Thoracic aorta (tissue), 2 donors: ENCODE measurements at regions not wholly inside any gene's neighbourhood (a gene's known extent, or its start where the extent isn't known, plus 50 kb on each side); places are given as distances from the start of the nearest gene placed in this dataset.

ENCODE experiments used
- ATAC-seq: fragments of 150-250 bp; one replicate; pipeline ENCODE4 v1.8.0; 2017; ENCODE audit warnings: low read depth; ENCODE audit not compliant: insufficient number of reproducible peaks, low FRiP score
- DNase-seq: peaks from one replicate; pipeline ENCODE4 v3.0.0-alpha.2; 2020; ENCODE audit warnings: low spot score
- H3K27ac ChIP-seq, 2 donors: fragments of 200-600 bp; sonication (generic); 1 replicate in 1 of 2; 2 replicates in 1 of 2; pipeline ENCODE4 v1.5.1; 2016; ENCODE audit warnings: mild to moderate bottlenecking in 2 of 2, moderate library complexity in 2 of 2
- H3K27me3 ChIP-seq: fragments of 200-600 bp; sonication (generic); replicated peaks from 2 replicates; pipeline ENCODE4 v1.6.0; 2016; ENCODE audit warnings: mild to moderate bottlenecking; ENCODE audit not compliant: insufficient read depth
- H3K36me3 ChIP-seq: fragments of 200-600 bp; sonication (generic); one replicate; pipeline ENCODE4 v1.5.1; 2016
- H3K4me1 ChIP-seq, 2 donors: fragments of 200-600 bp; sonication (generic); 1 replicate in 1 of 2; 2 replicates in 1 of 2; pipeline versions ENCODE4 v1.5.1 to v1.6.0; 2016; ENCODE audit warnings: low read depth in 2 of 2, mild to moderate bottlenecking in 1 of 2; ENCODE audit not compliant: control insufficient read depth in 1 of 2
- H3K4me3 ChIP-seq: fragments of 200-600 bp; sonication (generic); 2 replicates; pipeline ENCODE4 v1.5.1; 2016; ENCODE audit warnings: mild to moderate bottlenecking
- H3K9me3 ChIP-seq: fragments of 200-600 bp; sonication (generic); 2 replicates; pipeline ENCODE4 v1.5.1; 2016
- CTCF ChIP-seq: fragments of 200-600 bp; sonication (generic); IDR thresholded peaks from one replicate; pipeline ENCODE4 v1.5.1; 2019; ENCODE audit warnings: antibody characterized with exemption

- no peaks in the 10 kb centered on the region for H3K4me1 ChIP-seq
- TF ChIP-seq CTCF = no peak
- no peaks in the 10 kb centered on the region for H3K36me3 ChIP-seq
- H3K4me3 ChIP-seq = no peak overlapping the region
- H3K9me3 ChIP-seq = no peaks in the 10 kb centered on the region
- no peak for DNase-seq
- no peak overlapping the region for H3K27ac ChIP-seq
- ATAC-seq = no peak
- H3K27me3 ChIP-seq = no peaks in the 10 kb centered on the region
Observed at GRCh38 chr20:59428441-59429205, 128.2 kb downstream of the EDN3 start.

- Histone ChIP-seq H3K4me1 (no peaks in the 10 kb centered on the region), H3K27me3 (no peaks in the 10 kb centered on the region), H3K36me3 (no peaks in the 10 kb centered on the region), H3K4me3 (peak overlapping the region; percentile 31), H3K27ac (no peak overlapping the region), H3K9me3 (no peaks in the 10 kb centered on the region)
- no peak for ATAC-seq
- DNase-seq = no peak
- TF ChIP-seq CTCF = no peak
Observed at GRCh38 chr20:59429396-59429795, 129.0 kb downstream of the EDN3 start.

GRCh38 chr20:59431014-59431413, 130.6 kb downstream of the EDN3 start:
- Histone ChIP-seq H3K4me3 (no peak overlapping the region), H3K4me1 (no peaks in the 10 kb centered on the region), H3K27ac (no peak overlapping the region), H3K36me3 (no peaks in the 10 kb centered on the region), H3K27me3 (no peaks in the 10 kb centered on the region), H3K9me3 (no peaks in the 10 kb centered on the region)
- no peak for DNase-seq
- ATAC-seq = no peak
- no peak for TF ChIP-seq CTCF

GRCh38 chr20:59434960-59435359, 134.5 kb downstream of the EDN3 start:
- no peak for DNase-seq
- no peaks in the 10 kb centered on the region for H3K4me1 ChIP-seq
- H3K27me3 ChIP-seq = no peaks in the 10 kb centered on the region
- ATAC-seq = no peak
- TF ChIP-seq CTCF = no peak
- no peaks in the 10 kb centered on the region for H3K9me3 ChIP-seq
- no peak overlapping the region for H3K4me3 ChIP-seq
- H3K27ac ChIP-seq = no peak overlapping the region
- H3K36me3 ChIP-seq = no peaks in the 10 kb centered on the region

GRCh38 chr20:59435518-59435917, 135.1 kb downstream of the EDN3 start:
- Histone ChIP-seq H3K4me1 (no peaks in the 10 kb centered on the region), H3K27ac (no peak overlapping the region), H3K4me3 (no peak overlapping the region), H3K36me3 (no peaks in the 10 kb centered on the region), H3K9me3 (no peaks in the 10 kb centered on the region), H3K27me3 (no peaks in the 10 kb centered on the region)
- TF ChIP-seq CTCF = no peak
- ATAC-seq (no peak), DNase-seq (no peak)
